ENCODE measurements at regions not wholly inside any gene's neighbourhood (a gene's known extent, or its start where the extent isn't known, plus 50 kb on each side); places are given as distances from the start of the nearest gene placed in this dataset.

DNA sequence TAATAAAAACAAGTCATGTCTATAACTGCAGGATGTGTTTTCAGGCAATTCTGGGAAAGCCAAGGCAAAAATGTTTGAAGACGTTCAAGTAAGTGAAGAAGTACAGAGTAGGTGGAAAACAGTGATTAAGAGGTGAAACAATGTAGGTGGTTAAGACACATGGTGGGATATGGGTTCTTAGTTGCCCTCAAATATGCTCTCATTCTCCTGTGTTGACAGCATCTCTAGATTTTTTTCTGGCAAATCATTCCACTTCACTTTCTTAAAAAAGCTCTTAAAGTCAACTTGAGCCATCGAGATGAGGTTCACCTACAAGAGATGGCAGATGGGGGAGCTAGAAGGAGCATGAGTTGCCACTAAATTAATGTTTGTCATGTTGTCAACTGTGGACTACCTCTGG, 1041.0 kb upstream of the CNTN5 start:
- TF ChIP-seq CTCF (IDR thresholded peaks at IDR 0.05) (no peak), POLR2AphosphoS2 (conservative IDR thresholded peaks at IDR 0.05; ENCODE audit: low read length) (no peak), CHD2 (IDR thresholded peaks at IDR 0.05; ENCODE audit: low read length, partially characterized antibody) (no peak), POLR2A (IDR thresholded peaks at IDR 0.05; ENCODE audit: low read length) (no peak)
- TF ChIP-seq, protein P1, sequence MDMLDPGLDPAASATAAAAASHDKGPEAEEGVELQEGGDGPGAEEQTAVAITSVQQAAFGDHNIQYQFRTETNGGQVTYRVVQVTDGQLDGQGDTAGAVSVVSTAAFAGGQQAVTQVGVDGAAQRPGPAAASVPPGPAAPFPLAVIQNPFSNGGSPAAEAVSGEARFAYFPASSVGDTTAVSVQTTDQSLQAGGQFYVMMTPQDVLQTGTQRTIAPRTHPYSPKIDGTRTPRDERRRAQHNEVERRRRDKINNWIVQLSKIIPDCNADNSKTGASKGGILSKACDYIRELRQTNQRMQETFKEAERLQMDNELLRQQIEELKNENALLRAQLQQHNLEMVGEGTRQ (IDR thresholded peaks at IDR 0.05), result no peak

All from A549 (cell line).